ENCODE measurements at regions not wholly inside any gene's neighbourhood (a gene's known extent, or its start where the extent isn't known, plus 50 kb on each side); places are given as distances from the start of the nearest gene placed in this dataset.
"Not testable (repeated sequence)": the region's sequence is repeated elsewhere in the genome, so short reads cannot be mapped to it uniquely, and the experiment has no call there.

GRCh38 chrX:25640276-25640675 is 497.9 kb upstream of the MAGEB18 start:
- no peak for DNase-seq (ENCODE audit: low spot score)

DNA sequence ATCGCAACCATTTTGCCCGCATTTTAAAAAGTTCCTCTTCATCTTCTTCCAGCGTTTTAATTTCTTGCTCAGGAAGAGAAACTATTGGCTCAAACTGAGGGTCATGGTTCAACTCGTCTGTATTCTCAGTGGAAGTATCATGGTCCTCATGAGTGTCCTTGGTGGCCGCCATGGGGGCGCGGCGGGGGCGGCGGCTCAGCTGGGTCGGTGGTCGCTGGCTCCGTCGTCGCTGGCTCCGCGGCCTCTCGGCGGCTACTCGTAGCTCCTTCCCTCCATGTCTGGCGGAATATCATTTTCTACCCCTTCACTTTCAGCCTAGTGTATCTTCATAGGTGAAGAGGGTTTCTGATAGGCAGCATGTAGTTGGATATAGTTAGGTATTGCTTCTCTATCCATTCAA is 492.0 kb upstream of the MAGEB18 start:
- DNase-seq (ENCODE audit: low spot score) = no peak

- DNase-seq (ENCODE audit: low spot score) = no peak
Measured at GRCh38 chrX:25648790-25649189, 489.4 kb upstream of the MAGEB18 start.

DNA sequence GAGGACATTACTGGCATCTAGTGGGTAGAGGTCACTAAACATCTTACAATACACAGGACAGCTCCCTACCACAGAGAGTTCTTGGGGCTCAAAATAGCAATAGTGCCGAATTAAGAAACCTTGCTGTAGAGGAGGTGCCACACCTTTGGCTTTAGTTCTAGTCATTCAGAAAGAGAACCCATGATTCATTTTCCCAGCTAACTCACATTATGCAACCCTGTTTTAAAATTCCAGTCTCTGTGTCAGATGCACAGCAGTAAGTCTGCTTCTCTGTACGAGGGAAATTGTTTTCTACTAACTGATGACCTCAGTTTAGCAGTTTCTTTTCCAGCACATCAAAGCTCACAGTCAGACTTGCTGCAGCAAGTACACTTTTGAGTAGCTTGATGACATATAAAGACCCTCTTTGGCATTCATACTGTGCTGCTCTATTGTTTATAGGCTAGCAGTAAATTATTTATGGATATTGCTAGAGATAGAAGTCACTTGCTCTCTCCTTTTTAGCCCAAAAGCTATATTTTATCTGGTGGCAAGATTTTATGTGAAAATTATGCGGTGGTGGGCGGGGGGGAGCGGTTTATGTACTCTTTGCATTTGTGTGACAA is 487.8 kb upstream of the MAGEB18 start:
- DNase-seq (ENCODE audit: low spot score) = no peak

DNA sequence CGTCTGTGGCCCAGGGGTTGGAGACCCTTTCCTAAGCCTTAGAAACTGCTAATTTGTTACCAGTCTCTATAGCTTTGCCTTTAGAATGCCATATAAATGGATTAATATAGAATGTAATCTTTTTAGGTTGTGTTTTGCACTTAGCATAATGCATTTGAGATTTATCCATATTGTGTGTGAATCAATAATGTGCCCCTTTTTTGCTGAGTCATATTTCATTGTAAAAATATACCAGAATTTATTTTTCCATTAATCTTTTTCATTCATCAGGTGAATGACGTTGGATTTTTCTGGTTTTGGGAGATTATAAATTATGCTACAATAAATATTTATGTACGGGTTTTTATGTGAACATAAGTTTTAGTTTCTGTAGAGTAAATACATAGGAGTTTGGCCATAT is 478.8 kb upstream of the MAGEB18 start:
- DNase-seq (ENCODE audit: low spot score) = no peak

- DNase-seq (ENCODE audit: low spot score) = no peak
Measured at GRCh38 chrX:25663701-25664100, 474.4 kb upstream of the MAGEB18 start.

- no peak for DNase-seq (ENCODE audit: low spot score)
Measured at GRCh38 chrX:25665431-25665830, 472.7 kb upstream of the MAGEB18 start.

DNA sequence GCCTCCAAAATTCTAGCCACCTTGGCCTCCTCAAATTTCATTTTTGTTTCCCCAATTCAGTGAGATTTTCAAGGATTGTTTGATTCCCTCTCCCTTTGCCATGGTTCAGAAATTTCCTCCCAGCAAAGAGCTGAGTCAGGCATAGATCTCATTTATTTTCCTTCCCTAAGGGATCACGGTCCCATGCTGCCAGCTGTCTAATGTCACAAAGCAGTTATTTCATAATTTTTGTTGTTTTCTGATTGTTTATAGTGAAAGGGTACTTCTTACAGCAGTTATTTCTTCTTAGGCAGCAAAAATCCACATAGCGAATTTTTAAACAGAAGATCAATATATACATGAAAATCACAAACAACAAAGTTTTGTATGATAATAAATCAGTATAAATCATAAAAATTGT is 470.5 kb upstream of the MAGEB18 start:
- DNase-seq (ENCODE audit: low spot score) = no peak

GRCh38 chrX:25674776-25675175 is 463.4 kb upstream of the MAGEB18 start:
- DNase-seq (ENCODE audit: low spot score) = no peak

DNA sequence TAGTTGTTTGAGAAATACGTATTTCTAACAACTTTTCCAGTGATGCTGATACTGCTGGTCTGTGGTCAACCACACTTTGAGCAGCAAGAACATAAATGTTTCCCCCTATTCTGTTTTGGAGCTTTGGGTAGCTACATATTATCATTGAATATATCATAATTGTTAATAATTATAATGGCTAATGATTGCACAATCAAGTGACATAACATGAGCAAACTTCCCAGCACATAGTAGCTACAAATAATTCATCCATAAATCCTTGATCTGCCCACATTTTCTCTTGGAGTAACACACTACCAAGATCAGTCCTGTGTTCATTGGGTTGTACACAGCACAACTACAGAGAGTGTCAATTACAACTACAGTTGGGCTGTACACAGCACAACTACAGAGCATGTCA is 436.3 kb upstream of the MAGEB18 start:
- DNase-seq (ENCODE audit: low spot score) = no peak

DNA sequence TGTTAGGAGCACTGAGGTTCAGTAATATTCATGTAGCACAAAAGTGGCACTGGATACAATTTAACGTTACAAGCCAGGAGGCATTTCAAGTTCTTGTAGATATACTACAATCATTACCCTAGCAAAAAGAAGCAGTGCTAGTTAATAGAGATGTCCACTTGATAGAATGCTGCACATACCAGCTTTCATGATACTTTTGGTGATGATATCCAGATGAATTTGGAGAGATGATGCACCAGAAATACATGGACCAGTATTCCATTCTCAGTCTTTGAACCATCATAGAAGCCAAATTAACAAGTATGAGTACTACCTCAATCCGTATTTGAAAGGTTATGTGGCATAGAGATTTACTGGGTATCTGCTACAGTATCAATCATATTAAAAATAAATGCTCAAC is 421.0 kb upstream of the MAGEB18 start:
- DNase-seq (ENCODE audit: low spot score) = no peak

GRCh38 chrX:25721564-25721963 is 416.6 kb upstream of the MAGEB18 start:
- DNase-seq (ENCODE audit: low spot score) = no peak

DNA sequence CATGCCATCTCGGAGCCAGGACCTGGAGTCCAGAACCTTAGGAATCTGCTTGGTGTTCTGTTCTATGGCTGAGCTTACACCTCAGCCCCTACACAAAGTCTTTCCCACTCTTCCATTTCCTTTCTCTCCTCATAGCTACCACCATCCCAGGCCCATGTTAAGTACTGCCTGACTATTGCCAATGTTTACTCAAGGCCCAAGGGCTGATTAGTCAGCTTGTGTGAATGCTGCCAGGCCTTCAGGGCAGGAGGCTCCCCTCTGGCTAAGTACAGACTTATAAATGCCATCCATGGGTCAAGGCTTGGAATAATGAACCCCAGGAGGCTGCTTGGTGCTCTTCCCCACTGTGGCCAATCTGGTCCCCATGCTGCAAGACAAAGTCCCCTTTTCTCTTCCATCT is 411.6 kb upstream of the MAGEB18 start:
- DNase-seq (ENCODE audit: low spot score) = no peak

- DNase-seq (ENCODE audit: low spot score) = no peak
Measured at GRCh38 chrX:25733148-25733547, 405.0 kb upstream of the MAGEB18 start.

DNA sequence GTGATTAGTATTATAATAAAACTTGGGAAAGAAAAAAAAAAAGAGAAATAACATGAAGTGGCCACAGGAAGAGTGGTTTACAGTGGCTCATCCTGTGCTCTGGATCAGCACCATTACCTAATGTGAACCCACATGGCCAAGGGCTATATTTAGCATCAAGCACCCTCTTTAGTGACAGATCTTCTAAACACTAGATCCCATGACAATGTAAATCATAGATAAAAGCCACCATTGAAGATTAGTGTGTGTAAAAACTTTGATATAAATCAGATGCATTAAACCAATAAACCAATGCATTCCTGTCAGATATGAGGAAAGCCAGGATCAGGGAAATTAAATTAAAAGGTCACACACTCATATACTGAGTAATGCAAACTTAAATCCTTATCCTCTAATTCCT is 400.6 kb upstream of the MAGEB18 start:
- no peak for DNase-seq (ENCODE audit: low spot score)

DNA sequence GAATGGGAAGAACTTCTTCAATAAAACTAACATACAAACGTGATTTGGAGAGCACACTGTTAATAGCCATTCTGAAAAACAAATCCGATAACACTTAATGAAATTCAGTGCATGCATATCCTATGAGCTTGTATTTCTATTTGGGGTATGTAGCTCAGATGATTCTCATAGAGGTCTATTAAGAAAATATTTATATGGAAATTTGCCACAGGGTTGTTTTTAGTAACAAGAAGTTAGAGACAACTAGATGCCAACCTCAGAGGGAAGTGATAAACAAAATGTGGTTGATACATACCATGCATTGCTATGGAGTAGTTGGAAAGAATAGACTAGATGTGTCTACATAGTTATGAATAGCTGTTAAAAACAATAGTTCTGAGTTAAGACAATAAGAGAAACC is 395.8 kb upstream of the MAGEB18 start:
- DNase-seq (ENCODE audit: low spot score) = no peak

DNA sequence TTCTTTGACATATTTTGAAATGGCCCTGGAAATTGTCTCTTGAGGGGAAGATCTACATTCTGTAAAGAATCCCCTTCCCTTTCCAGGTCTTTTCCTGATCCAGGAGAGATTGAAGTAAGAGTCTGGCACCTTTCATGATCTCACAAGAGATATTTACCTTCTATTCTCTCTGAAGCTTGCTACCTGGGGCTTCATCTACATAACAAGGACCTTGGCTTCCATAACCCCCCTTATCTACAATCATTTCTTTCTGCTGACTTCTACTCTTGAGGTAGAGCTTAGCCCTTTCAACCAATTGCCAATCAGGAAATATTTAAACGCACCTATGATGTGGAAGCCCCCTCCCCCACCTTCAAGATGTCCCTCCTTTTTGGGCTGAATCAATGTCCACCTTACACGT is 383.7 kb upstream of the MAGEB18 start:
- DNase-seq (ENCODE audit: low spot score) = no peak

DNA sequence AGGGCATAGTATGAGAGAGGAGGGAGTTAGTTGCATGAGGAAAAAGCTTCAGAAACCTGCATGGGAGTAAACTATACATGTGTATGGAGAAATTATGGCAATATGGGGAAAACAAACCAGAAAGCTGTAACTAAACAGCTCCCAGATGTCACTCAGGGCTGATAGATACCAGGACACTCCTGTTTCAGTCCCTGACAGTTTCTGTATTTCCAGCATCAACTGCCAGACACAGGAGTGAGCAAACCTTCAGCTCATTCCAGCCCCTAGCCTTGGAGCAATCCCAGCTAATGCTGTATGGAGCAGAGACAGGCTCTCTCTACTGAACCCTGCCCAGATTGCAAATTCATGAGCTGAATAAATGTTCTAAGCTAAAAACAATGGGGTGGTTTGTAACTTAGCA is 382.9 kb upstream of the MAGEB18 start:
- DNase-seq (ENCODE audit: low spot score) = no peak

- no peak for DNase-seq (ENCODE audit: low spot score)
Measured at GRCh38 chrX:25762656-25763055, 375.5 kb upstream of the MAGEB18 start.

- not testable (repeated sequence) for DNase-seq (ENCODE audit: low spot score)
Measured at GRCh38 chrX:25771853-25772252, 366.3 kb upstream of the MAGEB18 start.

- not testable (repeated sequence) for DNase-seq (ENCODE audit: low spot score)
Measured at GRCh38 chrX:25797796-25798195, 340.3 kb upstream of the MAGEB18 start.

DNA sequence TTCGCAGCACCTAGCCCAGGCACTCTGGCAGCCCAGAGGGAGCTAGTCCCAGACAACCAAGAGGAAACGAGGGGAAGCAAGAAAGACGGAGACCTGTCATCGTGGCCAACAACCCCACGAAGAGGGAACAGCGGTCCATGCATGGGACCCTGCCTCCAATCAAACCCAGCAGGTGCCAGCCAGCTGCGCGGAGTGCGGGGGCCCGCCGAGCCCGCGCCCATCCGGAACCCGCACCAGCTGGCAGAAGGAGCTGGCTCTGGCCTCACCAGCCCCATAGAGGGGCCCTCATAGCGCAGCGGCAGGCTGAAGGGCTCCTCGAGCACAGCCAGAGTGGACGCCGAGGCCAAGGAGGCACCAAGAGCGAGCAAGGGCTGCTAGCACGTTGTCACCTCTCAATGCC is 332.4 kb upstream of the MAGEB18 start:
- DNase-seq (ENCODE audit: low spot score) = no peak

DNA sequence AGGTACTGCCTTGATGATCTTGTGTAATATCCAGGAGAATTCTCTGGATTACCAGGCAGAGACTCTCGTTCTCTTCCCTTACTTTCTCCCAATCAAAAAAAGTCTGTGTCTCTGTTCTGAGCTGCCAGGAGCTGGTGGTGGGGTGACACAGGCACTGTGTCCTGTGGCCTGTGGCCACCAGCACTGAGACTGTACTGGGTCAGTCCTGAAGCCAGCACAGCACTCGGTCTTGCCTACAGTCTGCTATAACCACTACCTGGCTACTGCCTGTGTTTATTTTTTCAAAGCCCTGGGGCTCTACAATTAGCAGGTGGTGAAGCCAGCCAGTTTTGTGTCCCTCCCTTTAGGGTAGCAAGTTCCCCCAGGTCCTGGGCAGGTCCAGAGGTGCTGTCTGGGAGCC is 331.1 kb upstream of the MAGEB18 start:
- DNase-seq (ENCODE audit: low spot score) = no peak

DNA sequence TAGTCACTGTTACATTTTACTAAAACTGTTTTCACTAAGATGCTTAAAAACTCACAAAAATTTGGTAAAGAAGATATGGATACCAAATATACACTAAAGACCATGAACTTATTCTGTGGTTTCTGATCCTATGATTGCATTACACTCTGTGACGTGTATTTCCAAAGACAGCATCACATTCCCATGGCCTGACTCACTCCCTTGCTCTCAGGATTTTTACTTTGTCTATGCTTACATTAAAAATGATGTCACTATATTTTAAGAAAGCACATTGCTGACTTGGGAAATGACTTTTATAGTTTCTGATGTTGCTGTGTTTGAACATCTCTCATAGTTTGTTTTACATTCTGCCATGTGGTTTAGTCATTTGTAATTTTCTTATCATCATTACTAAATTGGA is 327.9 kb upstream of the MAGEB18 start:
- DNase-seq (ENCODE audit: low spot score) = no peak

DNA sequence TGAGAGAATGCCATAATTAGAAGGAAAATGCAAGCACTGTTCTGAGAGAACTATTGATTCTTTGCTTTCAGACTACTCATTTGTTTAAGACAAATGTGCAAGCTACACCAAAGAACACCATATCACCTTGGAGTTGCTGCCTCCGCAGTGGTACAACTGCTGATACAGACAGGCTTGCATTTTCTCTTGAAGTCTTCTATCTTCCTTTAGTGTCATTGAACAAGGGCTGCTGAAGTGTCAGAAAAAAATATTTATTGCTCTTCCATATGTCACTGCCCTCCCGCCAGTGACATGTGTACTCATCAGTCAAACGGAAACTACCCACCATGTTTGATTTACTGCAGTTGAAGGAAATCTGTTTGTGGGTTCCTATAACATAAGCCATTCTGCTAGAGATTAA is 318.3 kb upstream of the MAGEB18 start:
- no peak for DNase-seq (ENCODE audit: low spot score)
